DOHH2 (cell line): ENCODE measurements at regions not wholly inside any gene's neighbourhood (a gene's known extent, or its start where the extent isn't known, plus 50 kb on each side); places are given as distances from the start of the nearest gene placed in this dataset.

Source experiments
- H3F3A ChIP-seq: fragments of 200-600 bp; sonication (generic), shearing (Covaris generic); 2 replicates; pipeline ENCODE4 v1.6.0; 2016; ENCODE audit warnings: antibody characterized with exemption, mild to moderate bottlenecking; ENCODE audit not compliant: control insufficient read depth, insufficient read depth
- H3K27ac ChIP-seq: fragments of 200-600 bp; sonication (generic); 2 replicates; pipeline ENCODE4 v1.5.1; 2014; ENCODE audit warnings: low read depth, mild to moderate bottlenecking, low read length, moderate library complexity
- H3K27me3 ChIP-seq: fragments of 200-600 bp; sonication (generic); 2 replicates; pipeline ENCODE4 v1.6.1; 2014; ENCODE audit warnings: mild to moderate bottlenecking, low read length, mixed read lengths; ENCODE audit not compliant: control insufficient read depth
- H3K36me3 ChIP-seq: fragments of 200-600 bp; sonication (generic); 2 replicates; pipeline ENCODE4 v1.6.1; 2014; ENCODE audit warnings: mild to moderate bottlenecking, low read length, moderate library complexity, mixed read lengths; ENCODE audit not compliant: control insufficient read depth
- H3K4me1 ChIP-seq: fragments of 200-600 bp; sonication (generic); 2 replicates; pipeline ENCODE4 v1.6.1; 2014; ENCODE audit warnings: mild to moderate bottlenecking, low read length, mixed read lengths; ENCODE audit not compliant: control insufficient read depth
- H3K4me2 ChIP-seq: fragments of 200-600 bp; sonication (generic); 2 replicates; pipeline ENCODE4 v1.6.0; 2014; ENCODE audit warnings: mild to moderate bottlenecking, low read length, moderate library complexity
- H3K4me3 ChIP-seq: fragments of 200-600 bp; sonication (generic); 2 replicates; pipeline ENCODE4 v1.5.1; 2014; ENCODE audit warnings: mild to moderate bottlenecking, low read length, mixed read lengths
- H3K79me2 ChIP-seq: fragments of 200-600 bp; sonication (generic); 2 replicates; pipeline ENCODE4 v1.6.1; 2014; ENCODE audit warnings: mild to moderate bottlenecking, low read length, mixed read lengths; ENCODE audit not compliant: control insufficient read depth
- H3K9me2 ChIP-seq: fragments of 200-600 bp; sonication (generic); replicated peaks from 2 replicates; pipeline ENCODE4 v1.6.1; 2014; ENCODE audit warnings: mild to moderate bottlenecking, low read length, mixed read lengths; ENCODE audit not compliant: control insufficient read depth
- H3K9me3 ChIP-seq: fragments of 200-600 bp; sonication (generic); 2 replicates; pipeline ENCODE4 v1.6.1; 2014; ENCODE audit warnings: antibody characterized with exemption, low read length, mixed read lengths; ENCODE audit not compliant: control insufficient read depth, insufficient read depth
- H4K20me1 ChIP-seq: fragments of 200-600 bp; sonication (generic); 2 replicates; pipeline ENCODE4 v1.6.0; 2014; ENCODE audit warnings: low read depth, mild to moderate bottlenecking, antibody characterized with exemption, low read length, moderate library complexity; ENCODE audit not compliant: control insufficient read depth, insufficient read depth
- CTCF ChIP-seq: fragments of 200-600 bp; sonication (generic); IDR thresholded peaks from one replicate; pipeline ENCODE4 v1.5.1; 2014; ENCODE audit warnings: antibody characterized with exemption, mild to moderate bottlenecking, low read depth, low read length; ENCODE audit not compliant: poor library complexity, severe bottlenecking
- EZH2phosphoT487 ChIP-seq: fragments of 200-600 bp; sonication (generic); IDR thresholded peaks from 2 replicates; pipeline ENCODE4 v1.6.1; 2017; ENCODE audit warnings: borderline replicate concordance, mild to moderate bottlenecking, antibody characterized with exemption, low read length, moderate library complexity, mixed read lengths

DNA sequence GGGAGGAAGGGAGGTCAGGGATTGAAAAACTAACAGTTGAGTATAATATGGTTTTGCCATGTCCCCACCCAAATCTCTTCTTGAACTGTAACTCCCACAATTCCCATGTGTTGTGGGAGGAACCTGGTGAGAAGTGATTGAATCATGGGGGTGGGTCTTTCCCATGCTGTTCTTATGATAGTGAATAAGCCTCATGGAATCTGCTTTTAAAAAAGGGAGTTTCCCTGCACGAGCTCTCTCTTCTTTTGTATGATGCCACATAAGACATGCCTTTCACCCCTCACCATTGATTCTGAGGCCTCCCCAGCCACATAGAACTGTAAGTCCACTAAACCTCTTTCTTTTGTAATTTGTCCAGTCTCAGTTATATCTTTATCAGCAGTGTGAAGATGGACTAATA lies 833.4 kb upstream of the MAP3K7 start:
- Histone ChIP-seq H3K27ac (no peak overlapping the region), H3K27me3 (no peaks in the 10 kb centered on the region), H3K4me2 (no peak overlapping the region), H3K79me2 (no peaks in the 10 kb centered on the region), H3K9me3 (no peaks in the 10 kb centered on the region), H3K4me3 (no peak overlapping the region), H3F3A (no peaks in the 10 kb centered on the region), H3K36me3 (no peaks in the 10 kb centered on the region), H3K9me2 (no peaks in the 10 kb centered on the region), H3K4me1 (no peaks in the 10 kb centered on the region), H4K20me1 (no peaks in the 10 kb centered on the region)
- TF ChIP-seq EZH2phosphoT487, result no peak

GRCh38 chr6:91415031-91415605 lies 828.2 kb upstream of the MAP3K7 start:
- Histone ChIP-seq H3K27me3 (no peaks in the 10 kb centered on the region), H3K4me2 (no peak overlapping the region), H3K79me2 (no peaks in the 10 kb centered on the region), H3K9me2 (no peaks in the 10 kb centered on the region), H3K27ac (no peak overlapping the region), H3K9me3 (no peaks in the 10 kb centered on the region), H4K20me1 (no peaks in the 10 kb centered on the region), H3K4me3 (no peak overlapping the region), H3K36me3 (no peaks in the 10 kb centered on the region), H3F3A (no peaks in the 10 kb centered on the region), H3K4me1 (no peaks in the 10 kb centered on the region)
- TF ChIP-seq CTCF (no peak), EZH2phosphoT487 (no peak)

DNA sequence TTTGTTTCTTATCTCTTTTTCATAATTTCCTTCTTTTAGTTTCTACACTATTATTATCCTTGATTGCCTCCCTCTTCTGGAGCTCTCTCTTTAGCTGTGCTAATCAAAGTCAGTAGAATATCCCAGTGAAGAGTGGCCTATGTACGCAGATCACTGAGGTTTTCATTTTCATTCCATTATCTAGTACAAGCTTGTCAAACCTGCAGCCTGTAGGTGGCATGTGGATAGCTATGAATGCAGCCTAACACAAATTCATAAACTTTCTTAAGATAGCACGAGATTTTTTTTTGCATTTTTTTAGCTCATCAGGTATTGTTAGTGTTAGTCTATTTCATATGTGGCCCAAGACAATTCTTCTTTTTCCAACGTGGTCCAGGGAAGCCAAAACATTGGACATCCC lies 825.7 kb upstream of the MAP3K7 start:
- TF ChIP-seq EZH2phosphoT487, result no peak
- no peak for TF ChIP-seq CTCF
- no peaks in the 10 kb centered on the region for H4K20me1 ChIP-seq
- no peaks in the 10 kb centered on the region for H3K36me3 ChIP-seq
- H3K4me3 ChIP-seq, result no peak overlapping the region
- H3K27me3 ChIP-seq, result no peaks in the 10 kb centered on the region
- H3K4me1 ChIP-seq, result no peaks in the 10 kb centered on the region
- H3K9me3 ChIP-seq, result no peaks in the 10 kb centered on the region
- H3K4me2 ChIP-seq, result no peak overlapping the region
- H3K9me2 ChIP-seq, result no peaks in the 10 kb centered on the region
- H3K27ac ChIP-seq, result no peak overlapping the region
- H3K79me2 ChIP-seq, result no peaks in the 10 kb centered on the region
- no peaks in the 10 kb centered on the region for H3F3A ChIP-seq

GRCh38 chr6:91407706-91408105 lies 820.8 kb upstream of the MAP3K7 start:
- no peaks in the 10 kb centered on the region for H3K79me2 ChIP-seq
- H3K36me3 ChIP-seq, result no peaks in the 10 kb centered on the region
- no peaks in the 10 kb centered on the region for H3K27me3 ChIP-seq
- no peaks in the 10 kb centered on the region for H4K20me1 ChIP-seq
- H3K4me2 ChIP-seq, result no peak overlapping the region
- H3K4me3 ChIP-seq, result no peak overlapping the region
- no peaks in the 10 kb centered on the region for H3K4me1 ChIP-seq
- H3K9me3 ChIP-seq, result no peaks in the 10 kb centered on the region
- no peaks in the 10 kb centered on the region for H3K9me2 ChIP-seq
- no peaks in the 10 kb centered on the region for H3F3A ChIP-seq
- no peak overlapping the region for H3K27ac ChIP-seq
- no peak for TF ChIP-seq EZH2phosphoT487
- TF ChIP-seq CTCF, result no peak
